ENCODE measurements at regions not wholly inside any gene's neighbourhood (a gene's known extent, or its start where the extent isn't known, plus 50 kb on each side); places are given as distances from the start of the nearest gene placed in this dataset.

- TF ChIP-seq NBN (IDR thresholded peaks at IDR 0.05; ENCODE audit: low read depth), result no peak
- TF ChIP-seq MED1 (CRISPR knock-in tag; IDR thresholded peaks at IDR 0.05; ENCODE audit: borderline replicate concordance), result no peak
- TF ChIP-seq, protein P1, sequence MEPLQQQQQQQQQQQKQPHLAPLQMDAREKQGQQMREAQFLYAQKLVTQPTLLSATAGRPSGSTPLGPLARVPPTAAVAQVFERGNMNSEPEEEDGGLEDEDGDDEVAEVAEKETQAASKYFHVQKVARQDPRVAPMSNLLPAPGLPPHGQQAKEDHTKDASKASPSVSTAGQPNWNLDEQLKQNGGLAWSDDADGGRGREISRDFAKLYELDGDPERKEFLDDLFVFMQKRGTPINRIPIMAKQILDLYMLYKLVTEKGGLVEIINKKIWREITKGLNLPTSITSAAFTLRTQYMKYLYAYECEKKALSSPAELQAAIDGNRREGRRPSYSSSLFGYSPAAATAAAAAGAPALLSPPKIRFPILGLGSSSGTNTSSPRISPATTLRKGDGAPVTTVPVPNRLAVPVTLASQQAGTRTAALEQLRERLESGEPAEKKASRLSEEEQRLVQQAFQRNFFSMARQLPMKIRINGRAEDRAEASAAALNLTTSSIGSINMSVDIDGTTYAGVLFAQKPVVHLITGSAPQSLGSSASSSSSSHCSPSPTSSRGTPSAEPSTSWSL (CRISPR knock-in tag; IDR thresholded peaks at IDR 0.05; ENCODE audit: borderline replicate concordance), result no peak
These were observed 534.1 kb downstream of the TUSC7 start (continued) for GRCh38 chr3:117243657-117244056.

- Histone ChIP-seq H3K4me1 (replicated peaks in 1 of 2; ENCODE audit: control insufficient read depth in 2 of 2, insufficient read depth in 2 of 2, low read length in 2 of 2) (no peaks in the 10 kb centered on the region), H3K36me3 (ENCODE audit: control insufficient read depth, insufficient read depth, low read length) (no peaks in the 10 kb centered on the region), H3K9me3 (replicated peaks; ENCODE audit: control insufficient read depth, insufficient read depth, low read depth, low read length) (no peaks in the 10 kb centered on the region), H3K79me2 (ENCODE audit: control insufficient read depth, insufficient read depth, low read length) (no peaks in the 10 kb centered on the region), H2AFZ (ENCODE audit: low read depth, low read length) (no peak overlapping the region), H3K4me3 (no peak overlapping the region), H3K4me2 (ENCODE audit: insufficient read depth, low read length) (no peak overlapping the region), H3K27ac (ENCODE audit: extremely low read depth, low read depth, low read length) (no peak overlapping the region), H3K27me3 (ENCODE audit: control insufficient read depth in 2 of 2, insufficient read depth in 2 of 2, low read length in 2 of 2) (no peaks in the 10 kb centered on the region), H4K20me1 (replicated peaks; ENCODE audit: control insufficient read depth, insufficient read depth, low read length) (no peaks in the 10 kb centered on the region), H3K9me1 (ENCODE audit: control insufficient read depth, insufficient read depth, low read length) (no peaks in the 10 kb centered on the region), H3K9ac (ENCODE audit: insufficient read depth in 1 of 2, low read depth in 2 of 2, low read length in 2 of 2) (no peak overlapping the region)
- no peak for DNase-seq (ENCODE audit: extremely low read depth in 1 of 4, low spot score in 3 of 4)
- BruUV-seq (replicated peaks), result no TSS peak
- intact Hi-C loops (cut with micrococcal nuclease) (no loop called here), in situ Hi-C loops (cut with MboI) (no loop called here)
- CTCF ChIA-PET (ENCODE audit: low intra/inter-chr PET ratio), result no interaction called here
- no peak for ATAC-seq
- no peak for FAIRE-seq
- 0% methylated on average over 2 of the region's 2 CpGs for WGBS (ENCODE audit: insufficient coverage, low coverage, missing lambda C conversion rate)
- no peak for TF ChIP-seq SMARCA4 (IDR thresholded peaks at IDR 0.05)
- TF ChIP-seq NBN (IDR thresholded peaks at IDR 0.05; ENCODE audit: low read depth), result no peak
- no peak for TF ChIP-seq RFX7 (CRISPR knock-in tag; IDR thresholded peaks at IDR 0.05)
- no peak for TF ChIP-seq PHF20 (IDR thresholded peaks at IDR 0.05; ENCODE audit: partially characterized antibody)
- no peak for TF ChIP-seq RBM17 (IDR thresholded peaks at IDR 0.05; ENCODE audit: borderline replicate concordance, low read depth, low read length)
- TF ChIP-seq HNRNPL (IDR thresholded peaks at IDR 0.05; ENCODE audit: low read depth, low read length), result no peak
- TF ChIP-seq TCF3 (CRISPR knock-in tag; IDR thresholded peaks at IDR 0.05), result no peak
- no peak for TF ChIP-seq ZNF507 (tag; conservative IDR thresholded peaks at IDR 0.05)
- no peak for TF ChIP-seq ZNF121 (CRISPR knock-in tag; conservative IDR thresholded peaks at IDR 0.05)
- TF ChIP-seq CEBPB (tag; IDR thresholded peaks at IDR 0.05), result no peak
- no peak for TF ChIP-seq RAD21 (CRISPR knock-in tag; conservative IDR thresholded peaks at IDR 0.05 in 1 of 2, IDR thresholded peaks at IDR 0.05 in 1 of 2)
- TF ChIP-seq, protein P2, sequence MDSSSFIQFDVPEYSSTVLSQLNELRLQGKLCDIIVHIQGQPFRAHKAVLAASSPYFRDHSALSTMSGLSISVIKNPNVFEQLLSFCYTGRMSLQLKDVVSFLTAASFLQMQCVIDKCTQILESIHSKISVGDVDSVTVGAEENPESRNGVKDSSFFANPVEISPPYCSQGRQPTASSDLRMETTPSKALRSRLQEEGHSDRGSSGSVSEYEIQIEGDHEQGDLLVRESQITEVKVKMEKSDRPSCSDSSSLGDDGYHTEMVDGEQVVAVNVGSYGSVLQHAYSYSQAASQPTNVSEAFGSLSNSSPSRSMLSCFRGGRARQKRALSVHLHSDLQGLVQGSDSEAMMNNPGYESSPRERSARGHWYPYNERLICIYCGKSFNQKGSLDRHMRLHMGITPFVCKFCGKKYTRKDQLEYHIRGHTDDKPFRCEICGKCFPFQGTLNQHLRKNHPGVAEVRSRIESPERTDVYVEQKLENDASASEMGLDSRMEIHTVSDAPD (CRISPR knock-in tag; IDR thresholded peaks at IDR 0.05), result no peak
- TF ChIP-seq SRSF3 (IDR thresholded peaks at IDR 0.05; ENCODE audit: insufficient read depth, low read length), result no peak
- POLR2A ChIA-PET, result no interaction called here
These were observed 537.4 kb downstream of the TUSC7 start for GRCh38 chr3:117246771-117247555.

Data from K562 (cell line).